ENCODE measurements at regions not wholly inside any gene's neighbourhood (a gene's known extent, or its start where the extent isn't known, plus 50 kb on each side); places are given as distances from the start of the nearest gene placed in this dataset.
A peak's percentile ranks its signal among the peaks of the same experiment; 100 is the strongest.

DNA sequence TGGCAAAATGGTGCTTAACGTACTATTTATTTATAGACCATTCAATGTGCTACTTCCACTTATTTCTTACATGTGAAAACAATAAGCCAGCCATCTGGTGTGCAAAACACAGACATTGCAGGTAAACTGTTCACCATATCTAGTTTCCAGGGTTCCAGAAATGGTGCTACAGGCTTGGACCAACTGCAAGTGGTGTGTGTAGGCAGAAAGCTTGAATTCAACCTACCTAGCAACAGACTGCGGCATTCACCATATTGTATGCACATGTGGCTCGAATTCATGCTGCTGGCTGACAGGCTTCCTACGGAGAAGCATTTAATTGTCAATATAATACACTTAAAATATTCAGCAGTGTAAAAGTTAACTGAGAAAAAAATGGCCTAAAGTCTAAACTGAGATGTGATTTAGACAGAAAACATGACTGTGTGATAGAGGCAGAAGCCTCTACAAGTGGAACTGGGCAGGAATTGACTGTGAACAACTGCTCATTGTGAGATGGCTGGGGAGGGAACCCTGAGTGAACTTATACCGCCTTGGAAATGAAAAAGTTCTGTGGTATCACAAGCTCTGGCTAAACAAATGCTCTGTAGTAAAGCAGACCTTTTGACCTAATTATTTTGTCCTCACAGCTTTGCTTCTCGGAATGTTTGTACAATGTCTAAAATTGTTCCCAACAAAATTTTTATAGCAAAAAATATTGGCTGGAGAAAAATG, 434.7 kb downstream of the GRIA2 start:
- ATAC-seq (peak in 1 of 2 donors; percentile 61), DNase-seq (no peak)
- intact Hi-C loops (cut with DNase I): no loop called here

DNA sequence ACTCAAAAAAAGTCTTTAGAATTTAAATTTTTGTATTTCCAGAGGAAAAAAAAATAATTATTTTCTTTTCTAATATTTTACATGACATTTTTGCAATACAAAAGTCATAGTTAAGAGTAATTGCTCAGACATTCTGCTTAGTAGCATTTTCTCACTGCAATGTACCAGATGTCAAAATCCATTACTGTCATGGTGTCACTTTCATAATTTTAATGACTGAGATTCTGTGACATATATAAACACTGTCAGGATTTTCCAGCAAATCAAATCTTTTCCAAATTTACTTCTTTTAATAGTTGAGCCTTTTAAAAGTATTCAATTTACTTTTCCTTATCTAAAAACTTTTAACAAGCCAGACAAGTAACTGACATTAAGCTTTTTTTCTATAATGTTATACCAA, 422.7 kb downstream of the GRIA2 start:
- no peak for DNase-seq
- ATAC-seq: no peak
- intact Hi-C loops (cut with DNase I): no loop called here

DNA sequence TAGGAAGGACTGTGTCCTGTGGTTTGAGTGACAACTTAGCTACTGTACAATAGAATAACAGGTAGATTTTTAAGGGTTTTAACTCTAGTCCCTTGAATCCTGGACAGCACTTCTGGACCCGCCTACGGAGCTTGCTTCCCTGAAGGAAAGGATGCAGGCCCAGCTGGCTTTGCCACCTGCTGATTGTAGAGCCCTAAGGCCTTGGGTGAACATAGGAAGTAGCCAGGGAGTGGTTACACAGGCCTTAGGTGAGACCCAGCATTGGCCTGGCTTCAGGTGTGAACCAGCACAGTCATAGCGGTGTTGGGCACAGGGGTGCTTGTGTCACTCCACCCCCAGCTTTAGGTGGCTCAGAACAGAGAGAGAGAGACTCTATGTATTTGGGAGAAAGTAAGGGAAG, 413.5 kb downstream of the GRIA2 start:
- DNase-seq: no peak
- no peak for ATAC-seq
- intact Hi-C loops (cut with DNase I): no loop called here

DNA sequence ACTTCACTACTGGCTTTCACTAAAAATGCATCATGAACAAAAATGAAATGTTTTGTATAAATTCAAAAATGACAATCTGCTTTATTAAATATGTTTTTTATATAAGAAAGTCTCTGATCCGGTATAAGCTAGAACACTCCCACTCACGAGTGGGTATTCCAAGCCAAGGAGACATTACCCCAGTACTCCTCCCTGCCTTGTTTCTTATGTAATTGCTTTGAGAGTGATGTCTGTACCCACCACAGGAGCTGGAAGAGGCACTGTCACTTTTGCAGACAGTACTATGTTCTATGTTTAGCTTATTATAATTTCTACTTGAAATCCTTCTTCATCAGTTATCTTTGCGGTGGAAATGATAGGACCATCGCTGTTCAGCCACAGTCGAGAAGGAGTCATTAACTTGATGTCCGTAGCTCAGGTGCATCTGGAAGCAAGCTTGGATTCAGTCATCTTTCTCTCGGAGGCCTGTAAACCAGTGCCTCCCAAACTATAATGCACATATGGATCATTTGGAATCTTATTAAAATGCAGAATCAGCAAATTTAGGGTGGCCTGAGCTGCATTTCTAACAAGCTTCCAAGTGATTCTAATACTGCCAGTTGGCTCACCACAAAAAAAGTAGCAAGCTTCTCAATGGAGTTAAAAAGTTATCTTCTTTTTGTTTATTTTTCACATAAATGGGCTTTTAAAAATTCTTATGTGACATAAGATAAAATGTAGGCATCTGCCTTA, 396.4 kb downstream of the GRIA2 start:
- ATAC-seq (no peak), DNase-seq (no peak)
- intact Hi-C loops (cut with DNase I): no loop called here

DNA sequence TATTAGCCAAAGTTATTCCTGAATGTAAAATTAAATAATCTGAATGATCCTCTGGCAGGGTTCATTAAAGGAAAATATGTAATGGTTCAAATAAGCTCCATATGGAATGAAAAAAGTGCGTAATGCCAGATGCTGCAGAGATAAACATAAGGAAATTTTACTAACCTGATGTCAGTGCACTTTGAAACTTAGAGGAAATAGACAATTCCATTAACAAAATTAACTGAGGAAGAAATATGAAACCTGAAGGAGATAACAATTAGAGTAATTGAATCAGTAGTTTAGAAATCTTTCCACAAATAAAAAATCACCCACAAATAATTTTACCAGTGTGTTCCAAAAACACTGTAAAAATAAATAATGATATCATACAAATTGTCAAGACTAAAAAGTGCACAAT, 387.5 kb downstream of the GRIA2 start:
- intact Hi-C loops (cut with DNase I): no loop called here
- DNase-seq (no peak), ATAC-seq (no peak)

DNA sequence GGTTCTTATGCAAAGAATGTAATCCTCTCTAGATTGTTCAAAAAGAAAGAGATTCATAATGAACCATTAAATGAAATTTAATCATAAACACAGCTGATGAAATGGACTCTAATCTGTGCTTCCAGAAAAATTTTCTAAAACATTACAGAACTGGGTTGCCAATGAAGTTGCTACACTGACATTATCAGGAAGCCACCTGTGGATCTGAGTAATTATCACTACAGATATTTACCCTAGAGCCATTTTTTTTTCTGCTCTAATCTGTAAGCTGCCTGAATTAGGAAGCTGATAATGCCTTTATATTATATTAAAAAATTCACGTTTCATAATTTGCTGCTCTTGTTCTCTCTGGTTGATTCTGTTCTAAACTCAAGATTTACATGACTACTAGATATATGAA, 380.1 kb downstream of the GRIA2 start:
- ATAC-seq: no peak
- DNase-seq: no peak

DNA sequence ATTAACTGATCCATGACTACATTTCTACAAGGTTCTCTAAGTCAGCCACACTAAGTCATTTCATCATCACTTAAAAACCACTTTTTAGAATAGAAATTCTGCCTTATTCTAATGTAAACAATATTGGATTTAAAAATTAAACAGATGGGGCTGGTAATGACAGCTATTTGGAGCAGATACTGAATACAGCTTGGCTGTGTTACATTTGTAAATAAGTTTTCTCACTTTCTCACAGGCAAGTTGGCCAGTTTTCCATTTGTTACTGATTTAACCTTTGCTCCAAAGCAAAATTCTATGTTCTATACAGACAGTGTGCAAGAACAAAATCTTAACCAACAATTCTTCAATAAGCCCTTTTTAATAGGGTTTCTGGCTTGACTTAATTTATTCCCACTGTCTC, 370.7 kb downstream of the GRIA2 start:
- intact Hi-C loops (cut with DNase I): no loop called here
- no peak for DNase-seq
- no peak for ATAC-seq

More for the DNA sequence above, 380.1 kb downstream of the GRIA2 start:
- intact Hi-C loops (cut with DNase I): no loop called here

DNA sequence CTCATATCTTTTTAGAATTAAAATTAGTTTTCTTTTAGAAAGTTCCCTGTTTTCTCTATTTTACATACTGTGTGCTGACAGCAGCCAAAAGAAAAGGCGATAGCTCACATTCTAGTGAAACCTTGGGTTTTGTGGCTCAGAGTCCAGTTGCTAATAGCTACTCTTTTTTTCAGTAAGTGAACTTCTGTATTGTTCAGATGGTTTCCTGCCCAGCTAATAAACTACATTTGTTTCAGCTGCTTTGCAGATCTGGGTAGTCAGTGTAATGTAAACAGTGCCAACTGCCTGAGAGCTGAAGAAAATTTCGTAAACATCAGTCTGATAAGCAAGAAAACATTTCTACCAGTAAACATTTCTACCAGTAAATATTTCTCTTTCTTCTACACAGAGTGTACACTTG, 370.2 kb downstream of the GRIA2 start:
- intact Hi-C loops (cut with DNase I): no loop called here
- DNase-seq: no peak
- no peak for ATAC-seq

DNA sequence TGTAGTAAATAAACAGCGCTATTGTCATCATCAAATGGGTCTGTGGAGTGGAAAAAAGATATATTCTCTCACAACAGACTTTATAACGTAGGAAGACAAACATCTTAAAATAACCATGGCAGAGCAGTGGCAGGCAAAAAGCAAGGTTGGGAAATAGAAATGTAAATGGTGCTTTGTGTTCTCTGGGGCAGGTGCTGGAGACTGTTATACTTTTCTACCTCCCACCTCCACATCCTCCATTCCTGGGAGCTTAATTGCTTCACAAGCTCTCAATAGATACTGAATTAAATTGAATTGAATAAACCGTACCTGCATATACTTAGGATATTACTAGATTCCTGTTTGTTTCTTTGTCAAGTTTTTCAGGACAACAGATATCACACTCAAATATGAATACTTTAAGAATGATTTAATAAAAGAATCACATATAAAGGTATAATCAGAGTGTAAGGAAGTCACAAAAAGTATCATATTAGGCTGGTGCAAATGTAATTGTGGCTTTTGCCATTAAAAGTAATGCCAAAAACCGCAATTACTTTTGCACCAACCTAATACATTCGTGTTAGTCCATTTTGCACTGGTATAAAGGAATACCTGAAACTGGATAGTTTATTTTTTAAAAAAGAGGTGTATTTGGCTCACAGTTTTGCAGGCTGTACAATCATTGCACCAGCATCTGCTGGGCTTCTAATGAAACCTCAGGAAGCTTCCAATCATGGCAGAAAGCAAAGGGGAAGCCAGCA, 367.3 kb downstream of the GRIA2 start:
- no peak for ATAC-seq
- intact Hi-C loops (cut with DNase I): no loop called here

DNA sequence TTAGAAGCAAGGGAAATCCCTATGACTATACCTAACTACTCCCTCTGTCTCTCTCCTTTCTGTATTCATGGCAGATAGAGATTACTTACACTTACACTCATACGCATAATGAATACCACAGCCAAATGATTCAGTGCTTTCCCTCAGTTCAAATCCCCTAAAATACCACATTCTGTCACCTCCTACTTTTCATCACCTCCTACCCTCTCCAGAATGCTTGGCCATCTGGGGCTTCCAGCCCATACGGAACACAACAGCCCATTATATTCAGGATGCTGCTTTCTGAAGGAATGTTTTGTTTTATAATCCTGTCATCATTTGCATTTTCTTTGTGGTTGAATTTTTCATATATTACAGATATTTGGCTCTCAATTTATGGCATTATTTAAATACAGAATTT, 361.6 kb downstream of the GRIA2 start:
- ATAC-seq (no peak), DNase-seq (no peak)
- intact Hi-C loops (cut with DNase I): no loop called here

More for the DNA sequence above, 367.3 kb downstream of the GRIA2 start:
- no peak for DNase-seq

DNA sequence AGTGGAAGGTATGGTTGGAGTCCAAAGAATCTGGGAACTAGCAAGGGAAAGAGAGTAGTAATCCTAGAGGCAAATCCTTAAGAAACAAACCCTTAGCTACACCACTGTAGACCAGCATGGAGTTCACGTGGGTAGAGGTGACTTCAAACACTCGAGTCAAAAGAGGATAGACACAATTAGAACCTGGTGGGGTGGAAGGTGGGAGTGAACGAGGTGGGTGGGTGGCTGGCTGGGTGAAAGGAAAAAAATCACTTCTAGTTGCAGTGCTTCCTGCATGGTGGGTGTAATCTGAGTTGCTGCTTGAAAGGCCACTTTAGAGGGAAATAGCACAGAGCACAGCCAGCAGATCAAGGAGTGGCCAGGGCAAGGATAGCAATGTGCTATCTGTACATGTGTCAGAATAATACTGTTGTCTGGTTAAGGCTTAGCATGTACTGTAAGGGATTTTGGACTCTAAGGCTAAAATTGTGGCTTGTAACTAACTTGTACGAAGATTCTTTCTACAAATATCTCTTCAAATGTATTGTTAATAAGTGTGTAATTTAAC, 356.2 kb downstream of the GRIA2 start:
- ATAC-seq (no peak), DNase-seq (no peak)
- intact Hi-C loops (cut with DNase I): no loop called here

DNA sequence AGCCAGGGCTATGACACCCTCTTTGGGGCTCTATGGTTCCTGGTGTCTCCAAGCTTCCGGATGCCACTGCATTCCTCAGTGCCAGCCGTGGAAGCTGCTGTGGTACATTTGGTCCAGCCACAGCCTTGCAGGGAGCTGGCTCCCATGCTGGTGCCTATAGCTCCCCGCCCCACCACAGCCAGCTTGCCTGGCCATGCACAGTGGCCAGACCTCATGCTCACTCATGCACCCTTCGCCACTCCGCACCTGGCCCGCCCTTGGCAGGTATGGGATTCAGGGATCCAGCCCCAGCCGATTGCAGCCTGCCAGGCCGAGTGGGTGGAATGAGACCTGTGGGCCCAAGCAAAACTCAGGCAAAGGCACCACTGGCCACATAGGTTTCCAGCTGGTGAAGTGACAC, 354.8 kb downstream of the GRIA2 start:
- intact Hi-C loops (cut with DNase I): no loop called here
- ATAC-seq (no peak), DNase-seq (no peak)

DNA sequence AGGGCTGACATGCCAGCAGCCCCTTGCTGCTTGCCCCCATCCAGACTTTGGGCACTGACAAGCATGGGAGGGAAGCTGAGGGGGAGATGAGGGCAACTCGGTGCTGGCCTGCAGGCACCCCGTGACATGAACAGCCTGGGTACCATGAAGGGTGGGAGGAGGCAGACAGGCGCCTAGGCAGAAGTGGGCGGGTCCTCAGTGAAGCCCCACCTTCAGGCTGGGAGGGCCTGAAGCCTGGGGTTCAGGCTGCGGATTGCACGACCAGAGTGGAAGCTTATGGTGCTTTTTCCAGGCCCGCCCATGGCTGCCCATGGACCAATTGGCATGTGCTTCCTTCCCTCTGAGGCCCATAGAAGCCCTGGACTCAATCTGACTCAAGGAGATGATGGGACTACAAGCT, 354.1 kb downstream of the GRIA2 start:
- ATAC-seq (no peak), DNase-seq (no peak)
- intact Hi-C loops (cut with DNase I): no loop called here

DNA sequence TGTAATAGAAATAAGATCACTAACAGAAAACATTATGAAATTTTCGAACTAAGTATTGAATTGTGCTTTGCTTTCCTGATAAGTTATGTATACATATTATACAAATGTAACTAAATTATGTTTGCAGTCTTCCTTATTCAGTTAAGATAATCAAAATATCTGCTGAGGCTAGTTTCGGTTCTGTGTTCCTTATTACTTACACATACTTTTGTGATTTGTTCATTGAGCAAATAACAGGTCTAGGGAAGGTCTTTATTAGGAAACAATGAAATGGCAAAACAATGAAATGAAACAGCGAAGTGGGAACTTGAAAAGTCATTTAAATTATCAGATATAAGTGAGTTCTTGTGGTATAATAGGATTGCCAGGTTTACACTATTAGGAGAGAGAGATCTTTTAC, 352.4 kb downstream of the GRIA2 start:
- ATAC-seq (no peak), DNase-seq (no peak)
- intact Hi-C loops (cut with DNase I): no loop called here

DNA sequence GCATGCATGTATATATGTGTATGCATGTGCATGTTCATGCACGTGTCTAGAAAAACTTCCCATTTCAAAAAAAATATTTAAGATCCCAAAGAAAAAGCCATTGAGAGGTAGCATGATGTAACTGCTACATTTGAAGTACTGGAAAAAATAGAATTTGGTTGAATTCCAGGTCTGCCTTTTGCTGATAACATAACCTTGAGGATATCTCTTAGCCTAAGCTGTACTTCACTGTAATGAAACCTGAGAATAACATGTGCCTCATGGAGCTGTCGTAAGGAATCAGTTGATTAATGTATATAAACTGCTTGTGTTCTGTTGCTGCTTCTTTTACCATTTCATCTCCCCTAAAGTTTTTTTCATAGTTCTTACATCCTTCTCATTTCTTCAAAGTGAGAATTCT, 351.8 kb downstream of the GRIA2 start:
- DNase-seq (no peak), ATAC-seq (no peak)
- intact Hi-C loops (cut with DNase I): no loop called here

DNA sequence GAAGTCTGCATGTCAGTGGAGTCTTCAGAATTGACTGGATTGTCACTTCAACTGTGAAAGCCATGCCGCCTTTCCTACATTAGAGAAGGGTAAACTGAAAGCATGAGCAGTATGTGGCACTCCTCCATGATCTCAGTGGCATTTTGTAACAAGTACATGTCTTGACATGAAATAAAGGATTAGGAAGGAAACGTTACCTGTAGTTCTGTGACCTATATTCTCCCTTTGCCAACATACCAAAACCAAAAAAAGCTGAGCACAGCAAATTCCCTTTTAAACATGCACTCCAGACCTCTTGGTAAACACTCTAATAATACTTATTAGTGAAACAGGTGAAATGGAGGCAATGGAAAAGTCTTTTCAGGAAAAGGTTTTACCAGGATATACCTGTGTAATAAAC, 344.2 kb downstream of the GRIA2 start:
- intact Hi-C loops (cut with DNase I): no loop called here
- DNase-seq (no peak), ATAC-seq (no peak)

DNA sequence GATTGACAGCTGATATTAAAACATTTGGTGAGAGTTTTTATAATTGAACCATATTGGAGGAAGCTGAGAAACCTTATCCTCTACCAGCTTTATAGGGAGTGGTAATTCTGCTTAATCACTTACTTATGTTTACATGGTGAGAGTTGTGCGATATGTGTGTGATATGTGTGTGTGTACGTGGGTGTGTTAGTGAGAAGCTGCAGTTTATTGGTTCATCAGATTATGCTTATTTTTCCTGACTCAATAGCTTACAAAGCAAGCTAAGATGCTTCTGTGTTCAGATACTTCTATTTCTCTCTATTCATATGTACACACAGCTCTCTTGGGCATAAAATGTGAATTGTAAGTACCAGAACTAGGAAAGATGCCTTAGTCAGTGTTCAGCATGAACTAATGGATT, 343.7 kb downstream of the GRIA2 start:
- intact Hi-C loops (cut with DNase I): no loop called here
- ATAC-seq (no peak), DNase-seq (no peak)

DNA sequence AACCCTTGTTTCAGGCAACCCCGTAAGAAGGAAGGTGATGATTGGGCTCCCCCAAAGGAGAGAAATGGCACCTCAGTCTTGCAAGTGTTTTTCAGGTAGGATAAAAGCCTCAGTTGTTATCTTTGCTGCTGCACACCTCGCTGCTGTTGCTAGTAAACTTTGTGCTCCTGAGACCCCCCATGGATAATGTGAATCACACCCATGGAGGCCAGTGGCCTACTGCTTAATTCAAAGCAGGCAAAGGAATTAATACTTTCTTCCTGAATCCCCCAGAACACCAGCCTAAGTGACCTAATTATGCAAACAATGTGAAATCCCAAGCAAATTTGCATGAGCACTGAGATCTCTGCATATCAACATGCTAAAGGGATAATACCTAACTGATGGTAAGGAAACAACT, 337.5 kb downstream of the GRIA2 start:
- intact Hi-C loops (cut with DNase I): no loop called here
- ATAC-seq (no peak), DNase-seq (no peak)

DNA sequence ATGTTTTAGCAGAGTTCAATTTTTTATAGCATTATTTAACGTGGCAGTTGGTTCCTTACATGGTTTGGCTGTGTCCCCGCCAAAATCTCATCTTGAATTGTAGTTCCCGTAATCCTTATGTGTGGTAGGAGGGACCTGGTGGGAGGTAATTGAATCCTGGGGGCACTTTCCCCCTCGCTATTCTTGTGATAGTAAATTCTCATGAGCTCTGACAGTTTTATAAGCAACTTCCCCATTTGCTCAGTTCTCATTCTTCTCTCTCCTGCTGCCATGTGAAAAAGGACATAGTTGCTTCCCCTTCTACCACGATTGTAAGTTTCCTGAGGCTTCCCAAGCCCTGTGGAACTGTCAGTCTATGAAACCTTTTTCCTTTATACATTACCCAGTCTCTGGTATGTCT, 329.5 kb downstream of the GRIA2 start:
- DNase-seq (no peak), ATAC-seq (no peak)
- intact Hi-C loops (cut with DNase I): no loop called here

DNA sequence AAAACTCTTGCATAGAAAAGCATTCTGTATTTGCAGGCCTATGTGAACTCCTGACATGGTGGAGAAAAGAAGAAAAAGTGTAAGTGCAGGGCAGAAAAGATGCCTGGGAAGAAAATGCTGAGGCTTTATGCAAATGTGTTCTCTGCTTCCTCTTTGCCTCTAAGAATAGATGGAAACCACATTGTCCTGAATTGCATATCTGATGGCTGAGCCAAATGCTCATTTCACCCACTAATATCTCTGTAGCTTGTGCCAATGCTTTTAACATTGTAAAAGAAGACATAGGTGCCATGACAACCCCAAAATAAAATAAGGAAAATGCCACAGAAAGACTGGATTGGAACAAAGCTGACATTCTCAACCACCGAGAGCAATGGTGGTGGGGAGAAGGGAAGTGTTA, 307.4 kb downstream of the GRIA2 start:
- no peak for DNase-seq
- intact Hi-C loops (cut with DNase I): no loop called here
- ATAC-seq: no peak

All from left cardiac atrium (tissue), 4 donors.